ENCODE measurements at regions not wholly inside any gene's neighbourhood (a gene's known extent, or its start where the extent isn't known, plus 50 kb on each side); places are given as distances from the start of the nearest gene placed in this dataset.

DNA sequence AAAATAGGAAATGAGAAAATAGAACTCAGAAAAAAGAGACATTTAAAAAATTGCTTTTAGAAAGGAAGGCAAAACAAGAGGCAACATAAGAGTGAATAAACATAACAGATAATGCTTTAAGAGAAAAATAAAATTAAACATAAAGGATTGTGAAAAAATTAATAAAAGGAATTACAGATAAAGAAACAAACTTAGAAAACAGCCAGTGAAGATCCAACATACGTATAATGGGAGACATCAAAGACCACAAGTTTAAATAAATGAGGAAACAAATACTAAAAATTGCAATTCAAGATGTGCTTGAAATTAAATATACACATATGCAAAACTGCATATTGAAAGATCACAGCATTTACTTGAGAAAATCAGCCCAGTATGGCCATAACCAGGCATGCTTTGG lies 448.9 kb downstream of the NBAS start:
- TF ChIP-seq RAD21 (IDR thresholded peaks at IDR 0.05; ENCODE audit: insufficient read depth, low read depth, low read length) (no peak), MYC (IDR thresholded peaks at IDR 0.05; ENCODE audit: insufficient read depth, insufficient read length, insufficient replicate concordance, low read length, severe bottlenecking) (no peak), MXI1 (IDR thresholded peaks at IDR 0.05; ENCODE audit: low read depth, low read length) (no peak), TAF1 (IDR thresholded peaks at IDR 0.05; ENCODE audit: borderline replicate concordance, low read depth, low read length) (no peak), SMC3 (IDR thresholded peaks at IDR 0.05; ENCODE audit: borderline replicate concordance, low read length) (no peak), BCL11A (IDR thresholded peaks at IDR 0.05; ENCODE audit: low read depth, low read length) (no peak), POLR2A (IDR thresholded peaks at IDR 0.05; ENCODE audit: low read depth, low read length) (no peak), POLR2AphosphoS5 (IDR thresholded peaks at IDR 0.05; ENCODE audit: low read length) (no peak), JUND (IDR thresholded peaks at IDR 0.05; ENCODE audit: low read depth, low read length) (no peak), BMI1 (IDR thresholded peaks at IDR 0.05; ENCODE audit: borderline replicate concordance) (no peak)
- TF ChIP-seq, protein P1, sequence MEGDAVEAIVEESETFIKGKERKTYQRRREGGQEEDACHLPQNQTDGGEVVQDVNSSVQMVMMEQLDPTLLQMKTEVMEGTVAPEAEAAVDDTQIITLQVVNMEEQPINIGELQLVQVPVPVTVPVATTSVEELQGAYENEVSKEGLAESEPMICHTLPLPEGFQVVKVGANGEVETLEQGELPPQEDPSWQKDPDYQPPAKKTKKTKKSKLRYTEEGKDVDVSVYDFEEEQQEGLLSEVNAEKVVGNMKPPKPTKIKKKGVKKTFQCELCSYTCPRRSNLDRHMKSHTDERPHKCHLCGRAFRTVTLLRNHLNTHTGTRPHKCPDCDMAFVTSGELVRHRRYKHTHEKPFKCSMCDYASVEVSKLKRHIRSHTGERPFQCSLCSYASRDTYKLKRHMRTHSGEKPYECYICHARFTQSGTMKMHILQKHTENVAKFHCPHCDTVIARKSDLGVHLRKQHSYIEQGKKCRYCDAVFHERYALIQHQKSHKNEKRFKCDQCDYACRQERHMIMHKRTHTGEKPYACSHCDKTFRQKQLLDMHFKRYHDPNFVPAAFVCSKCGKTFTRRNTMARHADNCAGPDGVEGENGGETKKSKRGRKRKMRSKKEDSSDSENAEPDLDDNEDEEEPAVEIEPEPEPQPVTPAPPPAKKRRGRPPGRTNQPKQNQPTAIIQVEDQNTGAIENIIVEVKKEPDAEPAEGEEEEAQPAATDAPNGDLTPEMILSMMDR (IDR thresholded peaks at IDR 0.05 in 2 of 3, conservative IDR thresholded peaks at IDR 0.05 in 1 of 3; ENCODE audit: control insufficient read depth in 2 of 3, extremely low read depth in 1 of 3, insufficient read depth in 1 of 3, low read depth in 3 of 3, low read length in 3 of 3): no peak

Data from GM12878 (cell line).